ENCODE measurements at regions not wholly inside any gene's neighbourhood (a gene's known extent, or its start where the extent isn't known, plus 50 kb on each side); places are given as distances from the start of the nearest gene placed in this dataset.

DNA sequence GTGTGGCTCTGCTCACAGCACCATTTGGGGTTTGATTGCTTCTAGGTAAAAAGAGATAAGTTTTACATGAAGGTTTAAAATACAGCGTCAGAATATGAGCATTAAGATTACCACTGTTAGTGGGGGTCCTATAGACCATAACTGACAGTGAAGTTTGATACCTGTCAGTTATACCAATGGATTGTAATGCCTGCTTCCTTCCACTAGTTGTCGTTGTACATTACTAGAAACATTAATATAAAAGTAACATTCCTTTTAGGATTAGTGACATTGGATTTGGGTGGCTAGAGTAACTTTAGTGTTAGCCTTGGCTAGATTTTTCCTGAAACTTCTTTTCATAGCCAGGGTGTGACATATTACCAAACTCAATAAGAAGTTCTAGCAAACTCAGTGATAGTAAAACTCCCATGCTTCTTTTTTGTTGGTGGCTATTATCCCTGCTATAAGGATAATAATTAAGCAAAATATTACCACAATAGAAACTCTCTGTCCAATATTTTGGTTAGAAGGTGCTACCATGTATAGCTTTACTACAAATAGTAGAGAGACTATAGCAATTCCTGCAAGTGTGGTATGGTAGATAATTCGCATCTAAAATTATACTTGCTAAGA lies 57.1 kb downstream of the FAM181B start:
- no peak for DNase-seq (ENCODE audit: low read depth)

DNA sequence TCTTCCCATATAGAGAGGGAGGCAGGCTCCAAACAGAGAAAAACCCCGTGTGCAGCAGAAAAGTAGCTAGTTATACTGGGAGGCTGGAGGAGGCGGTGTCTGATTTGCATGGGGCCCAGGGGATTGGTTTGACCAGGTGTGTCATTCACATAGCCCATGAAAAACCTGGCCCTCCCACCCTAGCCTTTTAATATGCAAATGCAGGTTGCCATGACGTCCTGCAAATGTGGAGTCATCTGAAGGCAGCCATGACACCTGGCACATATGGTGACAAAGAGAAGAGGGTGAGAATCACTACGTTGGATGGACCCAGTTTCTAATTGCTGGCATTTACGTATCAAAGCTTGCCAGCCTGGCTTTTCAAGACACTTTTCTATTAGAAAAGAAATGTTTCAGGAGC lies 57.8 kb downstream of the FAM181B start:
- DNase-seq (ENCODE audit: low read depth) = no peak

DNA sequence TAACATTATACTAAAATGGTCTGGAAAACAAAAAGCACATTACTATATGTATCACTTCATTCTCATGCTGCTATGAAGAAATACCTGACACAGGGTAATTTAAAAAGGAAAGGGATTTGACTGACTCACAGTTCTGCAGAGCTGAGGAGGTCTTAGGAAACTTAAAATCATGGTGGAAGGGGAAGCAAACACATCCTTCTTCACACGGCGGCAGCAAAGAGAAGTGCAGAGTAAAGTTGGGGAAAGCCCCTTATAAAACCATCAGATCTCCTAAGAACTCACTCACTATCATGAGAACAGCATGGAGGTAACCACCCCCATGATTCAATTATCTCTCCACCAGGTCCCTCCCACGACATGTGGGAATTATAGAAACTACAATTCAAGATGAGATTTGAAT lies 60.0 kb downstream of the FAM181B start:
- no peak for DNase-seq (ENCODE audit: low read depth)

DNA sequence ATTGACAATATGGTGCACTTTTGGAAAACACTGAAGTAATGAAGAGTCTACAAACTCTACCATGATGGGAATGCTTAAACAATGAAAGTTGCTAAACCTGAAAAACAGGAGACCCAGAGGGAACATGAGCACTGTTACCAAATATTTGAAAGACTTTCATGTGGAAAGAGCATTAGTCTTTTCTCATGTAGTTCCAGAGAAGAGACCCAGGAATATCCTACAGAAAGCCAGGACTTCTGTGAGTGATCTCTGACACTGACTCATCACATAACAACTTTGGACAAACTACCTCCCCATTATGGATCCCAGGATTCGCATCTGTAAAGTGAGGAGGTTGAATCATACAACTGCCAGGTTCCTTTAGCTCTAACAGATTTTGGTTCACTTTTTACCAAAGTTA lies 62.2 kb downstream of the FAM181B start:
- DNase-seq (ENCODE audit: low read depth) = no peak

DNA sequence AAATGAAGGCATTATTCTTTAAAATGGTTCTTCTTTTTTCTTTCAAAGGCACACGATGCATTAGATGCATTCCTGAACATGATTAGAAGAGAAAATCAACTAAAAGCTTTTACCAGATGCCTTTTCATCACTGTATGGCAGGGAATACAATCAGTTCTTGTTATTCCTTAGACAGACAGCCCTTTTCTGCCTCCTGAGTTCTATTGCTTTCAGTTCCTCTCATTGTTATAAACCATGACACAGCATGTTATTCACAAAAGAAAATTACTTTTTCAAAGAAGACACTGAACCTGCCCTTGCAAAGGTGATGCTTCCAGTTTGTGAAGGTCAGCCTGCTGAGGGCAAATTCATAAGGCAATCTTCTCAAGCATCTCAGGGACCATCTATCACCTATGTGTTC lies 70.1 kb downstream of the FAM181B start:
- DNase-seq (ENCODE audit: low read depth) = no peak

DNA sequence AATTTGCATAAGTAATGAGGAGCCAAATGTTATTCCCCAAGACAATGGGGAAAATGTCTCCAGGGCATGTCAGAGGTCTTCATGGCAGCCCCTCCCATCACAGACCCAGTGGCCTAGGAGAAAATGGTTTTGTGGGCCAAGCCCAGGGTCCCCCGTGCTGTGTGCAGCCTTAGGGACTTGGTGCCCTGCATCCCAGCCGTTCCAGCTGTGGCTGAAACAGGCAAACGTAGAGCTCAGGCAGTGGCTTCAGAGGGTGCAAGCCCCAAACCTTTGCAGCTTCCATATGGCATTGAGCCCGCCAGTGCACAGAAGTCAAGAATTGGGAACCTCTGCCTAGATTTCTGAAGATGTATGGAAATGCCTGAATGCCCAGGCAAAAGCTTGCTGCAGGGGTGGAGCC lies 79.9 kb downstream of the FAM181B start:
- no peak for DNase-seq (ENCODE audit: low read depth)

DNA sequence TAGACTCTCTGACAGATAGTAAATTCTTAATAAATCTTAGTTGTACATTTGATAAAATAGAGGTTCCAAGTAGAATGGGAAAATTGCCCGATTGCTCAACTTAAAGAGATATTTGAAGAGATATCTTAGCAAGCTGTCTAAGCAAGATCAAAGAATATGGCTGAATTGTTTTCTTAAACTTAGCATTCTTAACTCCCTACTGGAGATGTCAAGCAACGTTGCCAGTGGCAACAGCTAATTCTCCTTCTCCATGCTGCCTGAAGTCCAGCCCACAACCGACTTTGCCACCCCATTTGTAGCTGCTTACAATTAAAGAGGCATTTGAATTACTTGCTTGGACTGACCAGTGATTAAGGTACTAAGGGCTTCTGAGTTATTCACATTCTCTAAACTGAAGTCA lies 94.4 kb downstream of the FAM181B start:
- DNase-seq (ENCODE audit: low read depth) = no peak

DNA sequence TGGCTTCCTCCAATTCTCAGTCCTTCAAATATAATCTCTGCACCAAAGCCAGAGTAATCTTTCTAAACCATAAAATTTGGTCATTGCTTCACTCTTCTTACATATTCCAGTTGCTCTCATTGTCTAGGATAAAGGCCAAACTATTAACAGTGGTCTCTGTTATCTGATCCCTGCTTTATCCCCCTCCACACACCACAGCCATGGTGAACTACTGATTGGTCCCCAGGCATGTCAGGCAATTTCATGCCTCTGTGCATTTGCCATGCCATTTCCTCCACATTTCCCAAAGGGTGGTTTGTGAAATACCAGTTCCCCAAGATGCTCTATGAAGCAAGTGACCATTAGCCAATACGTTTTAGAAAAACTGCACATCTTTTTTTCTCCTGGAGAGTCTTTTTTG lies 97.0 kb downstream of the FAM181B start:
- DNase-seq (ENCODE audit: low read depth) = no peak

DNA sequence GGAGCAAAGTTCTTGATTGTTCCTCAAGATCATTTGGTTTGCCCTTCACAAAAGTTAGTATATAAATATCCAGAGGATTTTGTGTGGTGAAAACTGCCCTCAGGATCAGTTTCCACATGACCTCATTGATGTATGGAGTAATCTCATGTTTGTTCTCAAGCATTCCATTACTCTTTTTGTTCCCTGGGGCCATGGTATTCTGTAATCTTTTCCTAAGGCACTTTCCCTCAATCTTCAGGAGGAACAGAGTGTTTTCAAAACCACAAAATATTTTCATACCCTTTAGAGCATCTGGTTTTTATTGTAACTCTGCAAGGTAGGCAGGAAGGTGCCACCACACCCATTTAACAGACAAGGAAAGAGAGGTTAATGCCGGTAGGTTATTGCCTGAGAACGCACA lies 99.6 kb downstream of the FAM181B start:
- DNase-seq (ENCODE audit: low read depth) = no peak

DNA sequence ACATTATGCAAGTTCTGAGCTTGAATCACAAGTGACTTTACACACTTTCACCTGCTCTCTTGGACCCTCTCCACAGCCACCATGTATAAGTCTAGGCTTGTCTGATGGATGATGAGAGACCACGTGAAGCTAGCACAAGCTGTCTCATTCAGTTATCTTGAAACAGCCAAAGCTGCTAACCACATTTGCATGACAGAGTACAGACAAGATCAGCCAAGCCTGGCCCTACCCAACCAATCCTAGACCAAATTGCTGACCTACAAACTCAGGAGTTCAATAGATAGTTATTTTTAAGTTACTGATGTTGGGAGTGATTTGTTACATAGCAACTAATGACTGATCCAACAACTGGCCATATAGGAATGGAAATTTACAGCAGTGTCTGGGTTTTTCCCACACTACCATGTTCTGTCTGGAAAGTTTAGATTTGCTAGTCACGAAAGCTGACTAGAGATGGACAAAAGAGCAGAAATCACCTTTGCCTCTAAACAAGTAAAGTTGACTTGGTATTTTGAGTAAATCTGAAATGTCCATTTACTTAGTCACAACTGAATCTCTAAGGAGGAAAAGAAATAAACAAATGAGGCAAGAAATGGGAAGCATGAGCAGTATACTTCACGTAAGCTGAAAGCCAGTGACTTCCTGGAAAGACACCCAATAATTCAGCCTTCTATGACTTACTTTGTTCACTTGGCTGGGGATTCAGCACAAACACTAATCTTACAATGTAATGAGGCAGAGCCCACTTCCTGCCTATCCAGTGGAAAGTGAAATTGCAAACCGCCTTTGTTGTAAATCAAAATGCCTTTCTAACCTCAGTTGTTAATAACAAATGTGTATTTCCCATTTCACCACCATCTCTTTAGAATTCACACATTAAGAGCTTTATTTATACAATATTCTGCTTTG lies 101.7 kb downstream of the FAM181B start:
- DNase-seq (ENCODE audit: low read depth) = no peak

DNA sequence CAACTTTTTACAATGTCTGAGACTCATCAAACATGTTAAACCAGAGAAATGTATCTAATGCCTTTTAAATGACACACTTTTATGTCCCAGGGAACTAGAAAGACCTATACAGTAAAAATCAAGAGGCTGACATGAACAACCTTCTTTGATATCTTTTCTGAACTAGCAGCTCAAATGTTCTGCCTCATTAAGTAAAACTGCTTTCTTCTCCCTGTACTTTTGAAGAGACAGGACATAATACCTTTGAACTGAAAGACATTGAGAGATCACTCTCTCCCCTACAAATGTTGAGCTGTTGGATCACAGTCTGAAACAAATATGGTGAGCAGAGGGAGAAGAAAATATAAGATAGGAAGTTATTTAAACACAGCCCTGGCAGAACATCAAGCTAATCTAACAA lies 123.0 kb downstream of the FAM181B start:
- DNase-seq (ENCODE audit: low read depth) = no peak

DNA sequence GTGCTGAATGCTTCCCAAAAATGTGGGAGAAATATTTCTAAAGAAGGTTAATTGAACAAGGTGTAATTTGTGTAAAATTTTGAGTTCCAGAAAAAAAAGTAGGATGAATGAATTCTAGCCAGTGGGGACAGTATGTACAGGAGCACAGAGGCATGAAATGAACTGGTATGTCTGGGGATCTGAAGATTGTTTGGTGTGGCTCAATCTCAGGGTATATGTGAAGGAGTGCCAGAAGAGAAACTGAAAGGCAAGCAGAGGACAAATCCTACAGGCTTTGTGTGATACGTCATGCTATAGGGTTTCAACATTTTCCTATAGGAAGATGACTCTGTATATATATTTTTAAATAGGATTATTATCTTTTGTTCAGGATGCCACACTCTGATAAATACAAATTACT lies 126.9 kb downstream of the FAM181B start:
- no peak for DNase-seq (ENCODE audit: low read depth)

DNA sequence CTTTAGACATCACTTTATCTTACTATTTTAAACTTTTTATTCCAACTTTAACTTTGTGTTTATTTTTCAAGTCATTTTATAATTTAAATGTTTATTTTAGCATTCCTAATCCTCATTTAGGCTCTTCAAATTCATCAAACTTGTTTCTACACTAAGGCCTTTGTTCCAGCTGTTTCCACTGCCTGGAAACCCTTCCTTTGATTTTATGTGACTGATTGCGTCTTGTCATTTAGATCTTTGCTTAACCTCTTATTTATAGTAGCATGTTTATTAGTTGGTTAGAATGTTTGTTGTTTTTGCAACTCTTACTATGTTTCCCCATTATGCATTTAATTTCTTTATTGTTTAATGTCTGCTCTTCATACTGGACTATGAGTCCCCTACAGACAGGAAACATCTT lies 132.0 kb downstream of the FAM181B start:
- no peak for DNase-seq (ENCODE audit: low read depth)

DNA sequence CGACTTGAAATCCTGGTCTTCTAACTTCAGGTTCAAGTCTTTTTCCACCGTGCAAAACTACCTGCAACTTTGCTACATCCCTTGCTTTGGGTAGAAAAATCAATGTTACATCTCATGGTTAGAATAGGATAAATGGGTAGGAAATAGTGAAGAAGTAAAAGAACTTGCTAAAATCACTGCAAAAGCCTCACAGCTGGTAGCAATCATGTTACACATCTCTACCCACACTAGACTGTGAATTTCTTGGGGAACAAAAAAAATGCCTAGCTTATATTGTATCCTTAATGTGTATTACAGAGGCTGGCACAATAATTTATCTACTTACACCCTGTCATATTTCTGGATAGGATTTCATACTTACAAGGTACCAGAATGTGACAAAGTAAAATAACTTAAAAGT lies 133.8 kb downstream of the FAM181B start:
- DNase-seq (ENCODE audit: low read depth) = no peak

DNA sequence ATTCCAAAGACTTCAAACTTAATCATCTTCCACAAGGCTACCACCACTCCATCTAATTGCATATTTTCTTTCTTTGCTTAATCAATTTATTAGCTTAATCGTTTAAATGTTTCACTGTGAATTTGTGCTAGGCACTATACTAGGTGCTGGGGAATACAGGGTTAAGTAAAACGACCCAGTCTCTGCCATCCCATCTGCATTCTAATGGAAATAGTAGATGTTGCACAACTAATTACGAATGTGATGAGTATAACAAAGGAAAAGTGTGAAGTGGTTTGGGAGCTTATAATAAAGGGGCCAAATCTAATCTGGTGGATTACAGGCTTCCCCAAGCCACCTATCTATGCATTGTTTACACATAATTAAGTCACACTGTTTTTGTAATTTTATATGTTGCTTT lies 147.1 kb downstream of the FAM181B start:
- no peak for DNase-seq (ENCODE audit: low read depth)

DNA sequence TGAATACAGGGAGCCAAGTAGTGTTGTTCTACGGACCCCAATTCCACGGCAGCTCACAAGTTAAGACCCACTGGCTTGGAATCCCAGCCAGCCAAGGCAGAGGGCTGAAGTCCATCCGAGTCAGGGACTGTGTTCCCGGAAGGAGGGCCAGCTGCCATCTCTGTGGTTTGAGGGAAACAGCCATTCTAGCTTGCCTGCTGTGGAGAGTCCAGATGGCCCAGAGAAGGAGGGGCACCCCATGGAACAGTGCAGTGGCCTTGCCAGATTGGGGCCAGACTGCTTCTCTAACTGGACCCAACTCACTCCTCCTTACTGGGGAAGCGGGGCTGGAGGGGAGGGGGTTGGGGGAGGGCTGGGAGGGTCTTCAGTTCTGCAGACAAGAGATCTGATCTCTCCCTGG lies 156.4 kb downstream of the FAM181B start:
- DNase-seq (ENCODE audit: low read depth) = no peak

DNA sequence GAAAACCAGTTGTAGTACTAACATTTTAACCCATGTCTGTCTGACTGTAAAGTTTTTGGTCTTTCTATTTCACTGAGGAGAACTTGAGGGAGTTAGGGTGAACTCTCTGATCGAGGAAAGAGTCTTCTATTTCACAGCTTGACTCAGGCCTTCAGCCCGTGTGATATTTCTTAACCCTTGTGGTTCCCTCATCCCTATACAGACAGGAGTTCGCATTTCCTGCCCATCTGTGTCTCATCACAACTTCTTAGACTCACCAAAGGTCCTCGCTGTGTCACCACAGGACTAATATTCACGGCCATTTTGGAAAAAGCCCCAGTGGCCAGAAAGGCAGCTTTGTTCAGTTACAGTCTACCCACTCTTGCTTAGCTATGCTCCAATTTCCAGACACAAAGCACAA lies 172.8 kb downstream of the FAM181B start:
- no peak for DNase-seq (ENCODE audit: low read depth)

DNA sequence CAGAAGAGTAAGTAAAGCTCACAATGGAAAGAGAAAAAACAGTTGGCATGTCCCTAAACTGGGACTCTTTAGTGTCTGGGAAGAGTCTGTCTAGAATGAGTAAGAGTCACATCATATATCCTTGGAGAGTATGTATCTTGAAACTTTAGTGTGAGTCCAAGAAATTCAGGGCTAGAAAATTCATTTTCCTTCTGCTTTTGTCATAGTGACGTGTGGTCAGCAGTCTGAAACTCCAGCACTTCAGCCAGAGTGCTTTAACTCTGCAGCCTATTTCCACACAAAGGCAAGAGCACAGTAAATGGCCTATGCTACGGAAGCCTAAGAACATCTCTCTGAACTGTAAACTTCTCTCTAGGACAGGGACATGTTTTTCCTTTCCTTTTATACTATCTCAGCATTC lies 174.1 kb downstream of the FAM181B start:
- DNase-seq (ENCODE audit: low read depth) = no peak

DNA sequence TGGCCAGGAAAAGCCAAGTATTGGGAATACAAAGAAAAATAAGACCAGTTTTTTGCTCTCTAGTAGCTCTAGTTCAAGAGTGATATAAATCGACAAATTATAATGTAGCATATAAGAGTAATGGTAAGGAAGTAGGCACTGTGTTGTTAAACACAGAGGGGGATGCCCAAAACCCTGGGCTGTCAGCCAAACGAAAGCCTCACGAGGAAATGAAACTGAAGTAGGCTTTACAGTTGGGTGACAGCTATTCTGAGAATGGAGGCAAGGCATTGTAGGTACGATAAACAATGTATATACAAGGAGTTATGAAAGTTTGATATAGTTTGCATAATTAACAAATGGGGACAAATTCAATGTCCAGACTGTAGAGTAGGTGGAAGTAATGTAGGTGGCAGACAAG lies 176.4 kb downstream of the FAM181B start:
- no peak for DNase-seq (ENCODE audit: low read depth)

DNA sequence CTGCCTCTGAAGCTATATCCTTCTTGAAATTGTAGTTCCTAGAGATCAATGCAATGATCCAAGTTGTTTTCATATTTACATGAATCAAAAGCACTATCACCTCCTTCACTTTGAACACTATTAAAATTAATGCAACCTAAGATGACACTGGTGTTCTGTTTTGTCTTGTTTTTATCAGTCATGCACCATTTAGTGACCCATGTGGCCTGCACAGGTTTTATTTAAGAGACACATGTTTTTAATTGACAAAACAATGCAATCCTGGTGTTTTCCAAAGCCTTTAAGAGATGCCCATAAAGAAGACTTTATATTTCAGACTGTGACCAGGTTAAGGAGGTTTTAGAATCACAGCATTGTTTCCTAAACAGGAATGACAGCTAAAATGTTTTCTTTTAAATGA lies 177.5 kb downstream of the FAM181B start:
- DNase-seq (ENCODE audit: low read depth) = no peak

DNA sequence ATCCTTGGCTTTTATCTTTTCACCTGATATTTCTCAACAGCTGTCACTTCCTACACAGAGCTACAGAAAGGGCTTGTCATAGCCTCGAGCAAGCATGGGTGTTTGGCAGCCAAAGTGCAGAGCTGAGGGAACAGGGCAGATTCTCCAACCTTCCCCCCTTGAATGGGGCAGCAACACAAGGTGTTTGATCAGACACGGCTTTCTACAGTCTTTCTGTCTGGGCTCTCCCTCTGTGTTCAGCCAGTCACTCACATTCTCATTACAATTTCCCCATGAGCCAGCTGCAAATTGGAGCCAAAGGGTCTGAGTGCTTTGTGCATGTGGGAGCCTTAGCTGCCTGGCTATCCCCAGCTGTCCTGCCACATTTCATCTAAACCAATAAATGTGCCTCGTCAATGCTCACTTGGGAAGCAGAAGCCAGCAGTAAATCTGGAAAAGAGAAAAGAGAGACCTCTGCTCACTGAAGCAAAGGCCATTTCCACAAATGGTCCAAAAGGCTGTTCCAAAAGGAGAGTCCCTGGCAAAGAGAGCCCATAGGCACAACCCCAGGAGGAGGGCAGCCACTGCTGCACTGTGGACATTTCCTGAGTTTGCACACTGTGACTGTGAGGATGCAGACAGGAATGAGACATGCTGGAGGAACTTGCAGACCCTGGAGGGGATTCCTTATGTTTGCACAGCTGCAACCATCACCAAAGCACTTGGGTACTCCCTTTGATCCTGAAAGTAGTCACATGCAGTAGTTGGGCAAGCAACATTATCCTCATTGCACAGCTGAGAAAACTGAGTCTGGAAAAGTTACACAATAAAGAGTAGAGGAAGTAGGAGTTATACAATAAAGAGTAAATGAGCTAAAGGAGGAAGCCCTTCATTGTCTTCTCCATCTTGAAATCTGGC lies 186.8 kb downstream of the FAM181B start:
- DNase-seq (ENCODE audit: low read depth) = no peak

DNA sequence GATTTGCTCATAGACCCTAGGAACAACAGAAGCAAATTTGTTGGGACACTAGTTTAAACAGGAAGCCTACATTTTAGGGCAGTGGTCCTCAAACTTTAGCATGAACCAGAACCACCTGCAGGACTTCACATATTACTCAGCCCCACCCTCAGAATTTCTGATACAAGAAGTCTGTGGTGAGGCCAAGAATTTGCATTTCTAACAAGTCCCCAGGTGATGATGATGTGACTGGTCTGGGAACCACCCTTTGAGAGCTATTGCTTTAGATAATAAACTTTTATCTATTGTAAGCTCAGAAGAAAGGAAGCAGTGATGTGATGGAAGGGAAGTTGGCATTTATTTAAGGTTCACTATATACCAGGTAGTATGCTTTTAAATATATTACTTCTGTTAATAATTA lies 194.0 kb downstream of the FAM181B start:
- DNase-seq (ENCODE audit: low read depth) = no peak

DNA sequence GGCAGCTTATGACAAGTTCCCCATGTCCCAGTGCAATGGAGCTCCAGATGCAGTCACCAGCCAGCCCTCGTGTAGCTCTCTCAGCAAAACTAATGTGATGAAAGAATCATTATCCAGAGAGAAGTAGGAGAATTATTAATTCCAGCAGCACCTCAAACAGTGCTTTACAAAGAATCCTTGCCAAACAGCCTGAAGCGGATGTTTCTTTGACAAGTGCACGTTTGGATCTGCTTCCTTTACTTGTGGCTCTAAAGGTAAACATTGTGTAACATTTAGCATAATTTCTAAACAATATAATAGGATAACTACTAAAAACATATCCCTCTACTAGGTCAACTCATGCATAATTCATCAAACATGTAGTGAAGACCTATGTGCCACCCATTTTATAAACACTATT lies 197.0 kb downstream of the FAM181B start:
- DNase-seq (ENCODE audit: low read depth) = no peak

All from CMK (cell line).